HG03521 (cell line): ENCODE measurements at regions not wholly inside any gene's neighbourhood (a gene's known extent, or its start where the extent isn't known, plus 50 kb on each side); places are given as distances from the start of the nearest gene placed in this dataset.
A peak's percentile ranks its signal among the peaks of the same experiment; 100 is the strongest.
"Not testable (repeated sequence)": the region's sequence is repeated elsewhere in the genome, so short reads cannot be mapped to it uniquely, and the experiment has no call there.

Experiments
- ATAC-seq: cut with Tn5 transposase; IDR thresholded peaks from one replicate; pipeline ENCODE4 v1.9.1; 2021; ENCODE audit warnings: mild to moderate bottlenecking, moderate library complexity; ENCODE audit not compliant: unreplicated experiment

GRCh38 chr7:113030489-113030888 lies 56.1 kb downstream of the GPR85 start:
- ATAC-seq: no peak

- no peak for ATAC-seq
Measured at GRCh38 chr7:113026941-113027340, 59.7 kb downstream of the GPR85 start.

- ATAC-seq: not testable (repeated sequence)
Measured at GRCh38 chr7:113017144-113017857, 69.3 kb downstream of the GPR85 start.

- ATAC-seq: no peak
Measured at GRCh38 chr7:113015034-113015645, 71.5 kb downstream of the GPR85 start.

- no peak for ATAC-seq
Measured at GRCh38 chr7:113013761-113014449, 72.7 kb downstream of the GPR85 start.

GRCh38 chr7:113012862-113013261 lies 73.8 kb downstream of the GPR85 start:
- ATAC-seq: not testable (repeated sequence)

GRCh38 chr7:113010377-113010776 lies 76.2 kb downstream of the GPR85 start:
- ATAC-seq: no peak

GRCh38 chr7:113008755-113009154 lies 77.9 kb downstream of the GPR85 start:
- no peak for ATAC-seq

GRCh38 chr7:113004726-113005454 lies 81.7 kb downstream of the GPR85 start:
- no peak for ATAC-seq

- ATAC-seq: peak; percentile 72
Measured at GRCh38 chr7:113000316-113001020, 86.2 kb downstream of the GPR85 start.

GRCh38 chr7:112997831-112998230 lies 88.8 kb downstream of the GPR85 start:
- no peak for ATAC-seq

- no peak for ATAC-seq
Measured at GRCh38 chr7:112996331-112996871, 90.2 kb downstream of the GPR85 start.

- ATAC-seq: no peak
Measured at GRCh38 chr7:112995059-112995824, 91.4 kb downstream of the GPR85 start.

- no peak for ATAC-seq
Measured at GRCh38 chr7:112994656-112995055, 92.0 kb downstream of the GPR85 start.

GRCh38 chr7:112990624-112991023 lies 96.0 kb downstream of the GPR85 start:
- no peak for ATAC-seq

- ATAC-seq: no peak
Measured at GRCh38 chr7:112989531-112989930, 97.1 kb downstream of the GPR85 start.

- ATAC-seq: no peak
Measured at GRCh38 chr7:112987171-112987570, 99.5 kb downstream of the GPR85 start.

GRCh38 chr7:112986256-112987031 lies 100.2 kb downstream of the GPR85 start:
- ATAC-seq: no peak
